NCI-H526 treated with DMSO at 0.1 percent for 48 hours (cell line): ENCODE measurements at regions not wholly inside any gene's neighbourhood (a gene's known extent, or its start where the extent isn't known, plus 50 kb on each side); places are given as distances from the start of the nearest gene placed in this dataset.

Experiments
- DNase-seq: peaks from one replicate; lab custom pipeline; 2025; lab: John Stamatoyannopoulos, UW

- DNase-seq, result no peak
Measured at GRCh38 chr18:72360634-72361033, 183.5 kb downstream of the CBLN2 start.

- no peak for DNase-seq
Measured at GRCh38 chr18:72342933-72343332, 201.2 kb downstream of the CBLN2 start.

DNA sequence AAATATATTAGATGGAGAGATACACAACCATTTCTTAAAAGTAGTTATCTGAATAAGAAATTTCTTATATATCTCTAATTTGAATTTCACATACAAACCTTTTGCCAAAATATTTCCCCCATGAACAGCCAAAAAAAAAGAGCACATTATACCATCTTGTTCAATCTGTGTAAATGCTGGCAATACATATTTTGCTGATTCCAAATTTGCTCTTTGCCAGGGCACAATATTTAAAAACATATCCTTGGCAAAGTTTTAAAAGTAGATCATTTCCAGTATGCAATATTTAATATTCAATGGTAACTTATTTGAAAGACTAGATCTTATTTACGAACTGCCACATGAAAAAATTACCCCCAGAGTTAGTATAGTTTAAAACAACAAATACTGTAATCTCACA lies 204.2 kb downstream of the CBLN2 start:
- no peak for DNase-seq

DNA sequence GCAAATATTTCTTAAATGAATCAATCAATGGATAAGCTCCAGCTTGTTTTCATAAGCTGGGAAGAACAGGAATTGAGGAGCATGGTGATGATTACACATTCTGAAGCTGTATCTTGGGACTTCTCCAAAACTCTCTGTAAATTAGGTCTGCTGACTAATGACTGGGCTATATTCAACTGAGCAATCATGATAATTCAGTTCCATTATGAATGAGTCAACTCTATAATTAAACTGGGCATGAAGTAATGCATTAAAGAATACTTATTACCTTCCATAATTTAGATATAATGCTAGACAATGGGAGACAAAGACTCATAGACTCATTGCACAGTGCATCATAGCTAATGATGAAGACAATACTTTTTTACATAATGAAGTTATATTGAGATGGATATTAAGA lies 207.4 kb downstream of the CBLN2 start:
- DNase-seq, result no peak

GRCh38 chr18:72329533-72329932 lies 214.6 kb downstream of the CBLN2 start:
- DNase-seq, result no peak

DNA sequence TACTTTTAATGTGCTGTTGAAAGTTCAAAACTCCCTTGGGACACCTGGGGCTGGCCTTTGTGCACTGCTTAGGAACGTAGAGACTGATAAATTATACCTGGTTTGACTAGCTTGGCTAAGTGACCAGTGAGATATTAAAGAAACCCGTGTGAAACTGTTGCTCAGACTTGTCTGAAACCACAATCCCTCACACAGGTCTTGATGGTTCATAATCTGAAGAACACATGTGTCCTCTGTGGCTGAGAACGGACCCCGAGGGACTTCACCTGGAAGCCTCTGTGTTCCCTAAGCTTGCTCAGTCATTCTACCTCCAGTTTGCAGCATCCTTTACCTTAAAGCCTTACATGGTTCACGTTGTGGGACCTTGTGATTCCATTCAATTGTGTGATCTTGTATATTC lies 218.8 kb downstream of the CBLN2 start:
- DNase-seq, result no peak

DNA sequence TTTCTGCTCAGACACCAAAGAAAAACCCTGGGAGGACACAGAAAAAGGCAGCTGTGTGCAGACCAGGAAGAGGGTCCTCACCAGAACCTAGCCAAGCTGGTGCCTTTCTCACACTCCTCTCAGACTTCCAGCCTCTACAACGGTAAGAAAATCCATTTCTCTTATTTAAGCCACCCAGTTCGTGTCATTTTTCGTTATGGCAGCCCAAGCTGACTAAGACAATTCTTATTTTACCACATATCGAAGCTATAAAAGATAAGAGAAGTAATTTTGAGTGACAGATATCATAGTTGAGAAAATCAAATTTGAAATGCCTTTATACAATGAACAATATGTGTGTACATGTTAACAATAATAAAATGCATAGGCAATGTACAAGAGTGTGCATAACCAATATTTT lies 219.5 kb downstream of the CBLN2 start:
- no peak for DNase-seq

DNA sequence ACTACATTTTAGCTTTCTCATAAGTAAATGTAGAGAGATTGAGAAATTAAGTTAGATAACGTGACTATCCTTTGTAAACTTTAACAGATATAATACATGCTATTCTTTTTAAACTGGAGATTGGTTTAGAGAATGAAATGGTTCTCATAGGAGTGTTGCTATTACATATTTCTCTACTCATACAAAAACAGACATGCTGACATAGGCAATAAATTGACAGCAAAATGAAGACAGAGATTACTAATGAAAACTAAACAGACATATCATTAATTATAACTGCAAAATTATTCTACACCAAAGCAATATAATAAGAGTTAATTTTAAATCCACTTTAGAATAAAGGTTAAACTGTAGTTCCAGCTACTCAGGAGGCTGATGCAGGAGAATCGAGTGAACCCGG lies 227.6 kb downstream of the CBLN2 start:
- DNase-seq, result no peak

DNA sequence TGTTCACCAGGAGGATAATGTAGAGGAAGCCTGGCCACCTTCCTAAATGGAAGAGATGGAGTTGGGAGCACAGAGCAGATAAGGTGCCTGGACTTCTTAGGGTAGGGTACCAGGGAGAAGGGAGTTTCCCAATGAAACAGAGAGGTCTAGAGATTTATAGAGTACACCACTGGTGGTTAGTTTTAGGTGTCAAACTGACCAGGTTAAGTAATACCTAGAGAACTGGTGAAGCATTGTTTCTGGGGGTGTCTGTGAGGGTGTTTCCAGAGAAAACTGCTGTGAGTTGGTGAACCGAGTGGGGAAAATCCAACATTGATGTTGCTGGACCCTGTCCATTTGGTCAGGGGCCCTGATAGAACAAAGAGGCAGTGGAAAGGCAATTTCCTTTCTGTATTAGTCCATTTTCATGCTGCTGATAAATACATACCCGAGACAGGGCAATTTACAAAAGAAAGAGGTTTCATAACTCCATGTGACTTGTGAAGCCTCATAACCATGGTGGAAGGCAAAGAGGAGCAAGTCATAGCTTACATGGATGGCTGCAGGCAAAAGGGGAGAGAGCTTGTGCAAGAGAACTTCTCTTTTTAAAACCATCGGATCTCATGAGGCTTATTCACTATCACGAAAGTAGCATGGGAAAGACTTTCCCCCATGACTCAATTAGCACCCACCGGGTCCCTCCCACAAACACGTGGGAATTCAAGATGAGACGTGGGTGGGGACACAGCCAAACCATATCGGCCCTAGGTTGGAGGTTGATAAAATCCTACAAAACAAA lies 260.8 kb downstream of the CBLN2 start:
- DNase-seq, result no peak

- DNase-seq, result no peak
Measured at GRCh38 chr18:72273025-72273424, 271.1 kb downstream of the CBLN2 start.

DNA sequence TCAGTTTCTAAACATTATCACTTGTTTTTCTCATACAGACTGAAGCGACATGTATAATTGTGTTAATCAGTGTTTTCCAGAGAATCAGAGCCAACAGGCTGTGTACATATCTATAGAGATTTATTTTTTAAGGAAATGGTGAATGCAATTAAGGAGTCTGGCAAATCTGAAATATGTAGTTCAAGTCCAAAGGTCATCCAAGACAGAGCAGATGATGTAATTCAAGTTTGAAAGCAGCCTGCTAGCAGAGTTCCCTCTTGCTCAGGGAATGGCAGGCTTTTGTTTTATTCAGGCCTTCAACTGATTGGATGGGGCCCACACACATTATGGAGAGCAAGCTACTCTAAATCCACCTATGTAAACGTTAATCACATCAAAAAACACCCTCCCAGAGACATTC lies 282.6 kb downstream of the CBLN2 start:
- no peak for DNase-seq

DNA sequence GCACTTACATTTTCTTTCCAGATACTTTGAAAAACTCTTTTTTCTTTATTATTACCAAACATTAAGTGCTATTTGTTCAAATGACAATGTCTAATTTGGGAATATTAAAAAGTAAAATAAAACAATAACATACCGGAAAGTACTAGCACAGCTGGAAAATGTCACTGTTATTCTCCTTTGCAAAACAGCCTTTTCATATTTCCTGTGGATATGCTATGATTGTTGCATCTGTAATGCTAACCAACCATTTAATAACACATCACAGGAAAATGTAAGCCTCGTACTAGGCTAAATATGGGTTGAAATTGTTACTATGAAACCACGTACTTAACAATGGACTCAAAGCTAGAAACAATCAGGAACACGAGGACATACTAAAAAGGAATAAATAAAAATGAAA lies 298.1 kb downstream of the CBLN2 start:
- no peak for DNase-seq

DNA sequence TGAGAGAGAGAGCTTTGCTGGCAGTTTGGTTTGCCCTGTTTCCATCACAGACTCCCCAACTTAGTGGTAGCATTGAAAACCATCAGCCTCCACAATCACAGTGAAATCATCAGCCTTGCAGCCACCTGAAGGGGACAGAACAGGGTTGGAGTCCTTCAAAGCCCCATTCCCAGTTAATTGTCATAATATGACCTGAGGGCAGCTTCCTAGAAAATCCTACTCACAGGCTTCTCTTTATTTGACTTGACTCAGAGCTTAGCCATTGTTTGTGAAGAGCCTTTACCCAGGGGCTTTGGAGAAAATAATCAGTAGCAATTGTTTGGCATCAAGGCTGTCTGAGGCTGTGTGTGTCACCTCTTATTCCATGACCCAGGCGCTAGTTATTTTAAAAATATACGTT lies 308.7 kb downstream of the CBLN2 start:
- DNase-seq, result no peak

- no peak for DNase-seq
Measured at GRCh38 chr18:72233106-72233505, 311.0 kb downstream of the CBLN2 start.

DNA sequence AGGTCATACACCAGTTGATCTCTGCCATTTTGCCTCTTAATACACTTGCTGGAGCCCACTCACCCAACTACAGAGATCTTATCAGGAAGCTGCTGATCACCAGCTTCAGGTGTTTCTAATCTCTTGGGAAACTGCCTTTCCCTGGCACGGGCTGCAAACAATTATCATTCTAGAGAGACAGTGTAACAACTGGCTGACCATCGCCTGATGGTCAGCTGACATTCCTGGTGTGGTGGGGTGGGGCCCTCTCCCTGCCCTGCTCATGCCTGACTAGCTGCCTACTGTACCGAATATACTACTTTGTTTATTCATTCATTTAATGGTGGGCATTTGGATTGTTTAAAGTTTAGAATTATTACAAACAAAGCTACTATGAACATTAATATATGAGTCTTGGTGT lies 311.5 kb downstream of the CBLN2 start:
- no peak for DNase-seq

GRCh38 chr18:72225958-72226357 lies 318.2 kb downstream of the CBLN2 start:
- DNase-seq, result no peak

DNA sequence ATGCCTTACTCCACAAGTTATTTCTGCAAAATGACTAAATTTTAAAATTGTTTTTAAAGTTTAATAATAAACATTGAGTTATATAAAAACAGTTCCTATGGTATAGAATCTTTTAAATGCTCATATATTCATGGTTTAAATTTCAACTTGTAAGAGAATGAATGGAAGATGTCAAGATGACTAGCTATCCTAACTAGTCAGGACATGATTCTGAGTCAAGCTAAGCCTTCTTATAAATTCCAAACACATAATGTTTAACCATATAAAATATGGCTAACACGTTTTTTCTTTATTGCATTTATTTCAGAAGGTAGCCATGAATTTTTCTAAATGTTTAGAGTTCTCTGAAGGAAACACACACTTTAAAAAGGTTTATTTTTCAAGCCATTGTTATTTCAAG lies 320.4 kb downstream of the CBLN2 start:
- DNase-seq, result no peak

DNA sequence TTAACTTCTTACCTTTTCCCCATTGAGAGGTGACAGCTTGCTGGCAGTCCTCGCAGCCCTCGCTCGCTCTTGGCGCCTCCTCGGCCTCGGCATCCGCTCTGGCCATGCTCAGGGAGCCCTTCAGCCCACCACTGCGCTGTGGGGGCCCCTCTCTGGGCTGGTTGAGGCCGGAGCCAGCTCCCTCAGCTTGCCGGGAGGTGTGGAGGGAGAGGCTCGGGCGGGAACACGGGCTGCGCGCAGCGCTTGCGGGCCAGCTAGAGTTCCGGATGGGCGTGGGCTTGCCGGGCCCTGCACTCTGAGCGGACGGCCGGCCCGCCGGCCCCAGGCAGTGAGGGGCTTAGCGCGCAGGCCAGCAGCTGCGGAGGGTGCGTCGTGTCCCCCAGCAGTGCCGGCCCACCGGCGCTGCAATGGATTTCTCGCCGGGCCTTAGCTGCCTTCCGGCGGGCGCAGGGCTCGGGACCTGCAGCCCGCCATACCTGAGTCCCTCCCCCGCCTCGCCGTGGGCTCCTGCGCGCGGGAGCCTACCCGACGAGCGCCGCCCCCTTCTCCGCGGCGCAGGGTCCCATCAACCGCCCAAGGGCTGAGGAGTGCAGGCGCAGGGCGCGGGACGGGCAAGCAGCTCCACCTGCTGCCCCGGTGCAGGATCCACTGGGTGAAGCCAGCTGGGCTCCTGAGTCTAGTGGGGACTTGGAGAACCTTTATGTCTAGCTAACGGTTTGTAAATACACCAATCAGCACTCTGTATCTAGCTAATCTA lies 335.0 kb downstream of the CBLN2 start:
- no peak for DNase-seq

- DNase-seq, result no peak
Measured at GRCh38 chr18:72207280-72207679, 336.9 kb downstream of the CBLN2 start.

DNA sequence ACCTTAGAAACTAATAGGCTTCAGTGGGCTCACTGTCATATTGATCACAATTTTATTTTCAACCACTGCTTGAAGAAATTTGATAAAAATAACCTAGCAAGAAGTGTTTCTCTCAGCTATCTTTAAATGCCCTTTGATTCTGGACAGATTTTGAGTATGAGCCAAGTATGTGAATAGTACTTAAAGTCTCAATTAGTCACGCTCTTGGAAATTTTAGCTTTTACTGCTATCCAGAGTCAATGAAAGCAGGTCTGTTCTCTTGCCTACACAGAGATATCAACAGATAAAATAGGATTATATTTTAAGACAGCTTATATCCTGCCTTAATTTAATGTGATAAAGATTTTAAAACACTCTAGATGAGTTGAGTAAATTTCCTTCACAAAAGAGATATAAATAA lies 337.3 kb downstream of the CBLN2 start:
- no peak for DNase-seq

DNA sequence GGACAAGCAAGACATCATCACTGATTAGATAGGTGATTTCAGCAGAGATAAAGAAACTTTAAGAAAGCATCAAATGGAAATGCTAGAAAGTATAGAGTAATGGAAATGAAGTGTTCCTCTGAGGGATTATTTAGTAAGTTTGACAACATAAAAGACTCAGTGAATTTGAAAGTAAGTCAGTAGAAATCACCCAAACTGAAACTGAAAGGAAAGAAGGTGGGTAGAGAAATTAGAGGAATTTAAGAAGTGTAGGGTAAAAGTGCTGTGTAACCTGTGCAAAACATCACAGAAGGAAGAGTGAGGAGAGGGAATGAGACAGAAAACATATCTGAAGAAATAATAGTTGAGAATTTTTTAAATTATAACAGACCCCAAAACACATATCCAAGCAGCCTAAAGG lies 343.1 kb downstream of the CBLN2 start:
- no peak for DNase-seq

GRCh38 chr18:72197591-72197990 lies 346.6 kb downstream of the CBLN2 start:
- no peak for DNase-seq

DNA sequence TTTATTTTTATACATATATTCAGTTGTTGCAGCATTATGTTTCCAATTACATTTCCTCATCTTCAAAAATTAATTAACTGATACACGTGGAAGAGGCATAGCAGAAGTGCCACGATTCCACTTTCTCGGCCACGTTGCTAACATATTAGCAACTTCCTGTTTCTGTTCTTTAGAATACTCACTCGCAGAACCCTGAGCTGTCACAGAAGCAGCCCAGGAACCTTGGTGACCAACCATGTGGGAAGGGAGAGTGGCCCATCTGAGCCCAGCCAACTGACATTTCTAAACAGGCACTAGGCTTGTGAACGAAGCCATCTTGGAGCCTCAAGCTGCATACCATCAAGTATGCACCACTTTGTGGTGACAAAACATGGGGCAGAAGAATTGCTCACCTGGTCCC lies 350.1 kb downstream of the CBLN2 start:
- DNase-seq, result no peak

DNA sequence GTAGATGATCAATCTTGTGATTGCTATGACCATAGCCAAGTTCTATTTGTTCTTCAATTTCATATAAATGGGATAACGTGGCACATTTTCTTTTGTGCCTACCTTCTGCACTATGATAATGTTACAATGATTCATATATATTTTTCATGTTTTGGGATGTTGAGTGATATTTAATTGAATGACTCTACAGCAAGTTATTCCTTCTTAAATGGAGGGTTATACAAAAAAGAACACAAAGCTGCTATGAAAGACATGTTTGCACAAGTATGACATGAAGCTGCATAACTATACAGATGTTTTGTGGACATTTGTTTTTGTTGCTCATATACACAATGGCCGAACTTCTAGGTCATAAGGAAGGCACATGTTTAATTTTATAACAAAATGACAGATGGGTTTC lies 356.2 kb downstream of the CBLN2 start:
- DNase-seq, result no peak
